Activated T-helper 1 cell treated with anti-CD3 and anti-CD28 coated beads, Interleukin-12 subunit alpha, Interleukin-12 subunit beta, Interleukin-2, Interleukin-4 antibody, amounts not matched to agents 30 ng/mL and 10 ng/mL and 1 ng/mL, durations not matched to agents 14 hours and 24 hours and 36 hours (primary cell): ENCODE measurements at regions not wholly inside any gene's neighbourhood (a gene's known extent, or its start where the extent isn't known, plus 50 kb on each side); places are given as distances from the start of the nearest gene placed in this dataset.
"Not testable (repeated sequence)": the region's sequence is repeated elsewhere in the genome, so short reads cannot be mapped to it uniquely, and the experiment has no call there.

Experiments used
- DNase-seq: peaks from one replicate; pipeline ENCODE4 v3.0.0; 2021; ENCODE audit warnings: low spot score
- H3K27ac Mint-ChIP-seq: one replicate; pipeline ENCODE4 v1.8.0; 2021; ENCODE audit warnings: mild to moderate bottlenecking, mixed read lengths
- H3K27me3 Mint-ChIP-seq: one replicate; pipeline ENCODE4 v1.8.0; 2022; ENCODE audit warnings: mild to moderate bottlenecking, moderate library complexity, mixed read lengths; ENCODE audit not compliant: insufficient read depth
- H3K36me3 Mint-ChIP-seq: one replicate; pipeline ENCODE4 v1.8.0; 2021; ENCODE audit warnings: low read depth, mixed read lengths
- H3K4me1 Mint-ChIP-seq: one replicate; pipeline ENCODE4 v1.8.0; 2021; ENCODE audit warnings: low read depth, mixed read lengths
- H3K4me3 Mint-ChIP-seq: one replicate; pipeline ENCODE4 v1.8.0; 2021; ENCODE audit warnings: mild to moderate bottlenecking, moderate library complexity, mixed read lengths
- H3K9me3 Mint-ChIP-seq: one replicate; pipeline ENCODE4 v1.8.0; 2021; ENCODE audit warnings: mixed read lengths
- intact Hi-C: fragments of 100-400 bp; cut with micrococcal nuclease; formaldehyde crosslinking; loops from one replicate; pipeline ENCODE4 v1.15.1; 2024

DNA sequence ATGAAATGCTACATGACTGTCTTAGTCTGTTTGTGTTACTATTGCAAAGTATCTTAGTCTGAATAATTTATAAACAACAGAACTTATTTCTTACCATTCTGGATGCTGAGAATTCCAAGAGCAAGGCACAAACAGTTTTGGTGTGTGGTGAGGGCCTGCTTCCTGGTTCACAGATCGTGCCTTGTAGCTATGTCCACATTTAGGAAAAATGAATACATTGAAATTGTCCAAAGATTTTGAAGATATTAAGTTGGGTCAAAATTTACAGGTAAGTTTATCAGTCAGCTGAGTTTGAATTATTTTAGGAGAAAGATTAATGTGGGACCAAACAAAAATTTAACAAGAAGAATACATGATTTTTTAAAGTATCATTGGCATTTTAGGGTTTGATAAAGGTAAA lies 293.5 kb downstream of the LTN1 start:
- DNase-seq, result no peak
- no peaks in the 10 kb centered on the region for H3K27me3 Mint-ChIP-seq
- no peak overlapping the region for H3K4me3 Mint-ChIP-seq
- H3K4me1 Mint-ChIP-seq, result no peaks in the 10 kb centered on the region
- no peak overlapping the region for H3K27ac Mint-ChIP-seq
- intact Hi-C loops, result no loop called here
- H3K36me3 Mint-ChIP-seq, result peaks cover 5% of the 10 kb centered on the region
- H3K9me3 Mint-ChIP-seq, result peaks cover 22% of the 10 kb centered on the region

DNA sequence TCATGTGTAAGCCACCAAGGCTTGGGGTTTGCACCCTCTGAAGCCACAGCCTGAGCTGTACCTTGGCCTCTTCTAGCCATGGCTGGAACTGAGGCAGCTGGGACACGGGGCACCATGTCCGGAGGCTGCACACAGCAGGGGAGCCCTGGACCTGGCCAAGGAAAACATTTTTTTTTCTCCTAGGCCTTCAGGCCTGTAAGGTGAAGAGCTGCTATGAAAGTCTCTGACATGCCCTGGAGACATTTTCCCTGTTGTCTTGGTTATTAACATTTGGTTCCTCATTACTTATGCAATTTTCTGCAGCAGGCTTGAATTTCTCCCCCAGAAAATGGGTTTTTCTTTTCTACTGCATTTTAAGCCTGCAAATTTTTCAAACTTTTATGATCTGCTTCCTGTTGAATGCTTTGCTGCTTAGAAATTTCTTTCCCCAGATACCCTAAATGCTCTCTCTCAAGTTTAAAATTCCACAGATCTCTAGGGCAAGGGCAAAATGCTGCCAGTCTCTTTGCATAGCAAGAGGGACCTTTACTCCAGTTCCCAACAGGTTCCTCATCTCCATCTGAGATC lies 295.8 kb downstream of the LTN1 start:
- H3K27ac Mint-ChIP-seq, result no peak overlapping the region
- intact Hi-C loops, result no loop called here
- H3K4me1 Mint-ChIP-seq, result no peaks in the 10 kb centered on the region

DNA sequence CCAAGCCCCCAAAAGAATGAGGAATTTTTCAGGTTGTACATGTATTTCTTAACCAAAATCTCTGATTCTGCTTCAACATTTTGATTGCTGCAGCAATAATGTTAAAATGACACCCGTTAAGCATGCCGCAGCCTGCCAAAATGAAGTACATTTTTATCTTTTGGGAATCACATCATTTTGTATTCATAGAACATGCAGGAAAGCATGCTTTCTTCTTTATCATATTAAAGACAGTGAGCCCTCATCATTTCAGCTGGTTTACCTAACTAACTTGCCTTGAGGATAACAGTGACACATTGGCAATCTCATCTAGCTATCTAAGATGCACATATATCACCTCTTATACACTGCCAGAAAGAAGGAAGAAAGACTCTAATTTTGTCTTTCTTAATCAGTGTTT lies 299.2 kb downstream of the LTN1 start:
- Mint-ChIP-seq H3K4me1 (no peaks in the 10 kb centered on the region), H3K27ac (no peak overlapping the region), H3K36me3 (peaks cover 1% of the 10 kb centered on the region), H3K4me3 (no peak overlapping the region), H3K9me3 (no peaks in the 10 kb centered on the region), H3K27me3 (no peaks in the 10 kb centered on the region)
- DNase-seq, result no peak
- intact Hi-C loops, result no loop called here

More for the DNA sequence above, 295.8 kb downstream of the LTN1 start:
- Mint-ChIP-seq H3K4me3 (no peak overlapping the region), H3K9me3 (peaks cover 7% of the 10 kb centered on the region), H3K36me3 (peaks cover 2% of the 10 kb centered on the region), H3K27me3 (no peaks in the 10 kb centered on the region)
- no peak for DNase-seq

DNA sequence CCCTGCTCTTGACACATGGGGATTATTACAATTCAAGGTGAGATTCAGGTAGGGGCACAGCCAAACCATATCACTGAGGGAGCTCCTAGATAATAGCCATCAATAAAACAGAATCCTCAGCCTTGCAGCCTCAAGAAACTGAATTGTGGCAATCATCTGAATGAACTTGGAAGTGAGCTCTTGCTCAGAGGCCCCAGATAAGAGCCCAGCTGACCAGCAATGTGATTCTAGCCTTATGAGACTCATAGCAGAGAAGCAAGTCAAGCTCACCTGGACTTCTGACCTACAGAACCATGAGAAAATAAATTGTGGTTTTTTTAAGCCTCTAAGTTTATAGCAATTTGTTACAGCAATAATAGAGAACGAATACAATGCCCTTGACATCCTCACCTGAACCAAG lies 302.5 kb downstream of the LTN1 start:
- H3K27me3 Mint-ChIP-seq, result no peaks in the 10 kb centered on the region
- no peak for DNase-seq
- intact Hi-C loops, result no loop called here
- H3K4me3 Mint-ChIP-seq, result no peak overlapping the region
- H3K27ac Mint-ChIP-seq, result no peak overlapping the region
- peaks cover 1% of the 10 kb centered on the region for H3K36me3 Mint-ChIP-seq
- no peaks in the 10 kb centered on the region for H3K9me3 Mint-ChIP-seq
- no peaks in the 10 kb centered on the region for H3K4me1 Mint-ChIP-seq

DNA sequence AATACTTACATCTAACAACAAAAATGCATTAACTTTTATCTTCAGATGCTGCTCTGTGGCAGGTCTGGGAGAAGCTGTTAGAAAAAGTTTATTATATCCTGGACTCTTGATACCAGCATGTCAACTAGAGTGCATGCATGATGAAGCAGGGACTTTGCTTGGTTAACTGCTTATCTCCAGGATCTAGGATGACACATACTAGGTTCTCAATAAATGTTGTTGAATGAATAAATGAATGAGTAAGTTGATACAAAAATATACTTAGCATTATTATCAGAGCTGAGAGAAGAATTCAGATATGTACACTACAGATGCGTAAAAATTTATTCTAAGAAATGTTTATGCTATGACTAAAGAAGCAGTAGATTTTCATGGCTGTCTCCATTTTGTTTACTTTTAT lies 304.3 kb downstream of the LTN1 start:
- DNase-seq, result no peak

DNA sequence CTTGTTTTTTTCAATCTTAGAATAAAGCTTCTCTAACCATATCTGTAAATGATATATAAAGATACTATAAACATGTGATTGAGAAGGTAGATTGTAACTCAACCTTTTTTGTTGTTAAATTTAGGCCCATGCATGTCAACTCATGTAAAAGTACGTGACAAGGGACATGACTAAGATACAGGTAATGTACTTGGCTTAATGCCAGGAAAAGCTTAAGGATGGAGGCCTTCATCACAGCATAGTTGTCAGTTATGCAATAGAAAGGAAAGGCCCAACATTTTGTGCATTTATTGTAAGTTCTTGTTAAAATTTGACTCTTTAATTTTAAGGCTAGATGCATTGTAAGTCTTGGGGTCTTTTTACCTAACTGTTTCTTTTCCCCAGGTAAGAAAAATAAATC lies 305.1 kb downstream of the LTN1 start:
- intact Hi-C loops, result no loop called here
- Mint-ChIP-seq H3K27ac (no peak overlapping the region), H3K36me3 (peaks cover 1% of the 10 kb centered on the region), H3K27me3 (no peaks in the 10 kb centered on the region), H3K4me1 (no peaks in the 10 kb centered on the region), H3K4me3 (no peak overlapping the region), H3K9me3 (no peaks in the 10 kb centered on the region)
- DNase-seq, result no peak

More for the DNA sequence above, 304.3 kb downstream of the LTN1 start:
- no peak overlapping the region for H3K4me3 Mint-ChIP-seq
- H3K4me1 Mint-ChIP-seq, result no peaks in the 10 kb centered on the region
- no peak overlapping the region for H3K27ac Mint-ChIP-seq
- no peaks in the 10 kb centered on the region for H3K27me3 Mint-ChIP-seq
- no peaks in the 10 kb centered on the region for H3K9me3 Mint-ChIP-seq
- intact Hi-C loops, result no loop called here
- H3K36me3 Mint-ChIP-seq, result peaks cover 1% of the 10 kb centered on the region

DNA sequence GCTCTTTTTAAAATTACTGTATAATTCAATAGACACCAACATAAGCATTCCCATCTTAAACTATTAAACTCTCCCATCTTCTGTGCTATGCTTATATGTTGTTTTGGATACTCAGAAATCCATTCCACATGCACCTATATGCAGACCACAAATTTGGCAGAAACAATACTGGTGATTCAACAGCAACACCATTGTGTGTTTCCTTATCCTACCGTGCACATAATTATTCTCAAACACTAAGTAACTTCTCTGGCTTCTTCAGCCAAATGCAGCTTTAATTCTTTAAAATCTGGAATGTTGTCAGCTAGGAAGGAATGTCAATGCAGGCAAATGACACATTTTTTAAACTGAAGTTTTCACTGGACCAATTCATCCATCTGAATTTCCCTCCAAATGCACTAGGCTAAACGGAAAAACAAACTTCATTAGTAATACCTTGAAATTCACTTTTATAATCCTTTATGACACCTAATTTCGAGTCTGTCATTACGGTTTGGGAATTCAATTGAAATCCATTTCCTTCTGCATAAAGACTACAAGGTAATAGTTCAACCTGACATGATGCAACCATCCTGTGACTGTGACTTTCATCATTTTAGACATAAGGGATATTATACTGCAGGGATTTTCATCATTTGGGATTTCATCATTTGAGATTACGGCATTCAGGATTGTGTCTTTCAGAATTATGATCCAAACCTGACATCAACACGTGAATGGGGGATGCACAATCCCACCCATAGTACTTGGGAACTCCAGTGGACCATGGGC lies 308.5 kb downstream of the LTN1 start:
- no peaks in the 10 kb centered on the region for H3K27me3 Mint-ChIP-seq
- DNase-seq, result no peak
- H3K4me3 Mint-ChIP-seq, result no peak overlapping the region
- H3K9me3 Mint-ChIP-seq, result no peaks in the 10 kb centered on the region
- H3K36me3 Mint-ChIP-seq, result peaks cover 1% of the 10 kb centered on the region
- no peak overlapping the region for H3K27ac Mint-ChIP-seq
- intact Hi-C loops, result no loop called here
- no peaks in the 10 kb centered on the region for H3K4me1 Mint-ChIP-seq

DNA sequence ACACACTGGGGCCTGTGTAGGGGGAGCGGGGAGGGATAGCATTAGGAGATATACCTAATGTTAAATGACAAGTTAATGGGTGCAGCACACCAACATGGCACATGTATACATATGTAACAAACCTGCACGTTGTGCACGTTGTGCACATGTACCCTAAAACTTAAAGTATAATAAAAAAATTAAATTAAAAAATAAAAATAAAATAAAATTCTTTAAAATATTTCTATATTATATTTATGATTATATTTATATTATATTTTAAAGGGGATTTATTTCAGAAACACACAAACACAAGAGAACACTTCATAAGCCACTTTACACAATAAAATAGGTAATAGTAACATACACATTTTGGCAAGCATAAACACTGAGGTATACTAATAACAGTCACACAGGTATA lies 309.8 kb downstream of the LTN1 start:
- H3K4me1 Mint-ChIP-seq, intact Hi-C loops, H3K4me3 Mint-ChIP-seq, H3K27me3 Mint-ChIP-seq, H3K9me3 Mint-ChIP-seq, H3K36me3 Mint-ChIP-seq, H3K27ac Mint-ChIP-seq, DNase-seq: not testable (repeated sequence)

DNA sequence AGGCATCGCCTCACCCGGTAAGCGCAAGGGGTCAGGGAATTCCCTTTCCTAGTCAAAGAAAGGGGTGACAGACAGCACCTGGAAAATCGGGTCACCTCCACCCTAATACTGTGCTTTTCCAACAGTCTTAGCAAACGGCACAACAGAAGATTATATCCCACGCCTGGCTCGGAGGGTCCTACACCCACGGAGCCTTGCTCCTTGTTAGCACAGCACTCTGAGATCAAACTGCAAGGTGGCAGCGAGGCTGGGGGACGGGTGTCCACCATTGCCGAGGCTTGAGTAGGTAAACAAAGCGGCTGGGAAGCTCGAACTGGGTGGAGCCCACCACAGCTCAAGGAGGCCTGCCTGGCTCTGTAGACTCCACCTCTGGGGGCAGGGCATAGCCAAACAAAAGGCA lies 315.6 kb downstream of the LTN1 start:
- DNase-seq, H3K36me3 Mint-ChIP-seq, H3K27me3 Mint-ChIP-seq, H3K27ac Mint-ChIP-seq, H3K4me1 Mint-ChIP-seq, intact Hi-C loops, H3K4me3 Mint-ChIP-seq: not testable (repeated sequence)
- peaks cover 11% of the 10 kb centered on the region for H3K9me3 Mint-ChIP-seq

DNA sequence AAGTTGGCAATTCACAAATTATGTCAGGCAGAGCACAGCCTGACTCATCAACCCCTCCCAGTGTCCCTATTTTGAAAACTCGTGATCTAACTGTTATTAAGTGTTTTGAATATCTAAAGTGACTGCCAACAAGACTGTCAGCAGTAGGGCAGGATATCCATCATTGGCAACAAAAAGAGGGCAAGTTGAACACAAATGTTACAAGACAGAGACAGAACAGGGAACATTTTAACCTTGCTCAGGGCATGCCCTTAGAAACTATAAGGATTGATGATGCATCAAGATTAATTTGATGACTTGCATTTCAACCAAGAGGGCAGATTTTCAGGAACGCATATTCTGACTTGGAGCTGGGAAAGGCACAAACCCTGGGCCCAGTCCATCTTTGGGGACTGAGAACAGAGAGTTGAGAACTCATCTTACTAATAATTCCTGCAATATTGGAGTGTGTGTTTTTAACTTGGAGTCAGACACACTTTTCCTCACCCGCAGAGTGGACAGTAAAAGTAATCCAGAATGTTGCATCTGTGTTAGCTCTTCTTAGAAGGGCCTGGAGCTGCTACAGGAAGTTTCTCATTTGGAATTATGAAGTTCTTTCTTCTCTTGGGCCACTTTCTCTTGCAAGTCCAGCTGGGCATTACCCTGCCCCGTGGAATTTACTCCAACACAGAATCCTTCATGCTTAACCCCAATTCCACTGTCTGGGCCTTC lies 317.2 kb downstream of the LTN1 start:
- intact Hi-C loops, result no loop called here
- no peak overlapping the region for H3K27ac Mint-ChIP-seq
- H3K4me3 Mint-ChIP-seq, result no peak overlapping the region
- H3K4me1 Mint-ChIP-seq, result no peaks in the 10 kb centered on the region
- H3K36me3 Mint-ChIP-seq, result peaks cover 5% of the 10 kb centered on the region
- DNase-seq, result no peak
- H3K27me3 Mint-ChIP-seq, result no peaks in the 10 kb centered on the region
- H3K9me3 Mint-ChIP-seq, result peaks cover 11% of the 10 kb centered on the region

DNA sequence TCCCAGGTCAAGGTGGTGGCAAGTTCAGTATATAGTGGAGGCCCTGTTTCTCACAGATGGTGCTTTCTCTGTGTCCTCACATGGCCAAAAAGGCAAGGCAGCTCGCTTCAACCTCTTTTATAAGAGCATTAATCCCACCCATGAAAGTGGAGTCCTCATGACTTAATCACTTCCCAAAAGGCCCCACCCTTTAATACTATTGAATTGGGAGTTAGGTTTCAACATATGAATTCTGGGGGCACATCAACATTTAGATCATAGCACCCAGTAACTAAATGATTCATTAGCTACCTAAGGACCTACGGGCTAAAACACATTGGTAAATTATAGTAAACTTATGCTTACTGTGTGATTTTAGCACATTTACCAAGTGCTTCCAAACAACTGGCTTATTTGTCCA lies 317.9 kb downstream of the LTN1 start:
- Mint-ChIP-seq H3K4me1 (no peaks in the 10 kb centered on the region), H3K36me3 (peaks cover 5% of the 10 kb centered on the region), H3K4me3 (no peak overlapping the region), H3K27ac (no peak overlapping the region), H3K27me3 (no peaks in the 10 kb centered on the region), H3K9me3 (peaks cover 11% of the 10 kb centered on the region)
- intact Hi-C loops, result no loop called here
- DNase-seq, result no peak

DNA sequence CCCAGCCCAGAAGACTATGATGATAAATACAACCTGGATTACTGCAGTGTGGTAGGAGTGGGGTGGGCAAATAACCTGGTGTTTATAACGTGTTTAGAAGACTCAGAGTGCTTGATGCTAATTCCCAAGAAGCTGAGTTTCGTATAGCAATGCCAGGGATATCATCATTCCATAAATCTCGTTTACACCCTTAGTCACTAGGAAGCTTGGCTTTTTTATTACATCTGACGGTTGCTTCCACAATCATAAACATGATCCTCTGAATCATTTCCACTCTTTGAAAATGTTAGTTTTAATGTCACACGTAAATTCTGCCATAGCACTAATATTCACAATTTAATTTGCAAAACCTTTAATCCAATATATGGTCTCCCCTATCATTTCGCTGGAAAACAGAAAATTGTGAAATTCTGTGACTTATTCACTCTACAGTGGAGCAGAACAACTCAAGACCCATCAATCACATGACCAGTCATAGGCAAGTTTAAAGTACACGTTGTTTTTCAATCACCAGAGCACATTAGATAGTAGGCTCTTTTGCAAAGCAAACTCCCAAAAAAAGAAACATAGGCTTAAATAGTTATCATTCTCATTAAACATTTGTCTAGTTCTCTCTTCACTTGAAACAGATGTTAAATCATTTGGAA lies 321.0 kb downstream of the LTN1 start:
- no peak for DNase-seq
- Mint-ChIP-seq H3K27me3 (no peaks in the 10 kb centered on the region), H3K4me1 (peaks cover 6% of the 10 kb centered on the region), H3K27ac (no peak overlapping the region), H3K36me3 (peaks cover 8% of the 10 kb centered on the region), H3K9me3 (peaks cover 9% of the 10 kb centered on the region), H3K4me3 (no peak overlapping the region)
- intact Hi-C loops, result no loop called here
